ENCODE measurements at regions not wholly inside any gene's neighbourhood (a gene's known extent, or its start where the extent isn't known, plus 50 kb on each side); places are given as distances from the start of the nearest gene placed in this dataset.

- no peak for DNase-seq (ENCODE audit: low read depth)
- no peak for TF ChIP-seq CTCF (IDR thresholded peaks at IDR 0.05; ENCODE audit: insufficient read depth, low read depth, low read length)
- H3K4me3 ChIP-seq (ENCODE audit: low read depth, low read length), result no peak overlapping the region
Observed at GRCh38 chr1:182281541-182281940, 110.0 kb downstream of the GLUL start.

GRCh38 chr1:182280504-182280900, 111.1 kb downstream of the GLUL start:
- TF ChIP-seq CTCF (IDR thresholded peaks at IDR 0.05; ENCODE audit: insufficient read depth, low read depth, low read length), result no peak
- no peak overlapping the region for H3K4me3 ChIP-seq (ENCODE audit: low read depth, low read length)
- no peak for DNase-seq (ENCODE audit: low read depth)

GRCh38 chr1:182279724-182280503, 111.7 kb downstream of the GLUL start:
- TF ChIP-seq CTCF (IDR thresholded peaks at IDR 0.05; ENCODE audit: insufficient read depth, low read depth, low read length), result no peak
- no peak overlapping the region for H3K4me3 ChIP-seq (ENCODE audit: low read depth, low read length)
- DNase-seq (ENCODE audit: low read depth), result peak; percentile 28

GRCh38 chr1:182279302-182279701, 112.3 kb downstream of the GLUL start:
- H3K4me3 ChIP-seq (ENCODE audit: low read depth, low read length), result no peak overlapping the region
- no peak for DNase-seq (ENCODE audit: low read depth)
- no peak for TF ChIP-seq CTCF (IDR thresholded peaks at IDR 0.05; ENCODE audit: insufficient read depth, low read depth, low read length)

GRCh38 chr1:182278144-182279054, 113.2 kb downstream of the GLUL start:
- TF ChIP-seq CTCF (IDR thresholded peaks at IDR 0.05; ENCODE audit: insufficient read depth, low read depth, low read length), result no peak

GRCh38 chr1:182275271-182275670, 116.3 kb downstream of the GLUL start:
- no peak for TF ChIP-seq CTCF (IDR thresholded peaks at IDR 0.05; ENCODE audit: insufficient read depth, low read depth, low read length)
- no peak for DNase-seq (ENCODE audit: low read depth)
- no peak overlapping the region for H3K4me3 ChIP-seq (ENCODE audit: low read depth, low read length)

More at GRCh38 chr1:182278144-182279054, 113.2 kb downstream of the GLUL start:
- no peak overlapping the region for H3K4me3 ChIP-seq (ENCODE audit: low read depth, low read length)
- DNase-seq (ENCODE audit: low read depth), result peak; percentile 19

Data from fibroblast of villous mesenchyme (primary cell).